ENCODE measurements at regions not wholly inside any gene's neighbourhood (a gene's known extent, or its start where the extent isn't known, plus 50 kb on each side); places are given as distances from the start of the nearest gene placed in this dataset.

- no TSS peak for BruUV-seq (replicated peaks)
- in situ Hi-C loops (cut with HindIII; ENCODE audit: low pct_unique_long_range_greater_than_20kb, low sequenced_read_pairs) (no loop called here), intact Hi-C loops (cut with micrococcal nuclease; ENCODE audit: unreplicated experiment) (no loop called here)
- TF ChIP-seq TCF7L2 (IDR thresholded peaks at IDR 0.05; ENCODE audit: low read depth, low read length) (no peak), SIN3A (IDR thresholded peaks at IDR 0.05; ENCODE audit: borderline replicate concordance, insufficient read depth, low read depth, low read length) (no peak), REST (IDR thresholded peaks at IDR 0.05; ENCODE audit: insufficient read depth in 1 of 2, low read depth in 2 of 2, low read length in 1 of 2) (no peak), CTCF (IDR thresholded peaks at IDR 0.05) (no peak), POLR2AphosphoS5 (IDR thresholded peaks at IDR 0.05; ENCODE audit: low read depth, low read length) (no peak)
- peaks cover 3% of the 10 kb centered on the region; the same call in 1 of the 2 replicates for H3K9me3 ChIP-seq (ENCODE audit: control insufficient read depth, insufficient read depth, low read depth, low read length)
- ChIA-PET CTCF (no interaction called here), POLR2A (no interaction called here)
- no peaks in the 10 kb centered on the region for H3K36me3 ChIP-seq (ENCODE audit: control insufficient read depth, insufficient read depth, low read length)
- H3K27me3 ChIP-seq (ENCODE audit: control insufficient read depth, insufficient read depth, low read length), result no peaks in the 10 kb centered on the region
- H3K4me1 ChIP-seq (ENCODE audit: control insufficient read depth, insufficient read depth, low read length), result no peaks in the 10 kb centered on the region
- H3K4me3 ChIP-seq (ENCODE audit: low read depth in 2 of 2, low read length in 2 of 2), result no peak overlapping the region
- DNase-seq (ENCODE audit: low read depth, low spot score), result no peak
- H3K27ac ChIP-seq (ENCODE audit: low read length), result no peak overlapping the region
- ATAC-seq, result no peak
Measured at GRCh38 chr6:4488389-4488788, 287.8 kb upstream of the CDYL start.

GRCh38 chr6:4487538-4487937 lies 288.7 kb upstream of the CDYL start:
- no peaks in the 10 kb centered on the region for H3K27me3 ChIP-seq (ENCODE audit: control insufficient read depth, insufficient read depth, low read length)
- in situ Hi-C loops (cut with HindIII; ENCODE audit: low pct_unique_long_range_greater_than_20kb, low sequenced_read_pairs) (no loop called here), intact Hi-C loops (cut with micrococcal nuclease; ENCODE audit: unreplicated experiment) (no loop called here)
- BruUV-seq (replicated peaks), result no TSS peak
- no peaks in the 10 kb centered on the region for H3K36me3 ChIP-seq (ENCODE audit: control insufficient read depth, insufficient read depth, low read length)
- ATAC-seq (no peak), DNase-seq (ENCODE audit: low read depth, low spot score) (no peak)
- no peaks in the 10 kb centered on the region for H3K4me1 ChIP-seq (ENCODE audit: control insufficient read depth, insufficient read depth, low read length)
- ChIA-PET POLR2A (no interaction called here), CTCF (no interaction called here)
- no peak for TF ChIP-seq SIN3A (IDR thresholded peaks at IDR 0.05; ENCODE audit: borderline replicate concordance, insufficient read depth, low read depth, low read length)
- TF ChIP-seq CTCF (IDR thresholded peaks at IDR 0.05), result no peak
- no peak for TF ChIP-seq TCF7L2 (IDR thresholded peaks at IDR 0.05; ENCODE audit: low read depth, low read length)
- TF ChIP-seq POLR2AphosphoS5 (IDR thresholded peaks at IDR 0.05; ENCODE audit: low read depth, low read length), result no peak
- H3K27ac ChIP-seq (ENCODE audit: low read length), result no peak overlapping the region
- no peak overlapping the region for H3K4me3 ChIP-seq (ENCODE audit: low read depth in 2 of 2, low read length in 2 of 2)
- H3K9me3 ChIP-seq (ENCODE audit: control insufficient read depth, insufficient read depth, low read depth, low read length), result peaks cover 3% of the 10 kb centered on the region; the same call in 1 of the 2 replicates

All from Panc1 (cell line).